ENCODE measurements at regions not wholly inside any gene's neighbourhood (a gene's known extent, or its start where the extent isn't known, plus 50 kb on each side); places are given as distances from the start of the nearest gene placed in this dataset.

GRCh38 chr18:64618390-64618789 is 469.5 kb upstream of the LINC00305 start:
- TF ChIP-seq CTCF (conservative IDR thresholded peaks at IDR 0.05; ENCODE audit: low read length), result no peak
- no peak for TF ChIP-seq EZH2phosphoT487 (IDR thresholded peaks at IDR 0.05; ENCODE audit: borderline replicate concordance, low read depth, low read length)
